ENCODE measurements at regions not wholly inside any gene's neighbourhood (a gene's known extent, or its start where the extent isn't known, plus 50 kb on each side); places are given as distances from the start of the nearest gene placed in this dataset.
"Not testable (repeated sequence)": the region's sequence is repeated elsewhere in the genome, so short reads cannot be mapped to it uniquely, and the experiment has no call there.

- DNase-seq (ENCODE audit: low spot score), result no peak
Observed at GRCh38 chr5:142542078-142542477, 143.8 kb downstream of the FGF1 start.

- no peak for DNase-seq (ENCODE audit: low spot score)
Observed at GRCh38 chr5:142540922-142541422, 144.9 kb downstream of the FGF1 start.

DNA sequence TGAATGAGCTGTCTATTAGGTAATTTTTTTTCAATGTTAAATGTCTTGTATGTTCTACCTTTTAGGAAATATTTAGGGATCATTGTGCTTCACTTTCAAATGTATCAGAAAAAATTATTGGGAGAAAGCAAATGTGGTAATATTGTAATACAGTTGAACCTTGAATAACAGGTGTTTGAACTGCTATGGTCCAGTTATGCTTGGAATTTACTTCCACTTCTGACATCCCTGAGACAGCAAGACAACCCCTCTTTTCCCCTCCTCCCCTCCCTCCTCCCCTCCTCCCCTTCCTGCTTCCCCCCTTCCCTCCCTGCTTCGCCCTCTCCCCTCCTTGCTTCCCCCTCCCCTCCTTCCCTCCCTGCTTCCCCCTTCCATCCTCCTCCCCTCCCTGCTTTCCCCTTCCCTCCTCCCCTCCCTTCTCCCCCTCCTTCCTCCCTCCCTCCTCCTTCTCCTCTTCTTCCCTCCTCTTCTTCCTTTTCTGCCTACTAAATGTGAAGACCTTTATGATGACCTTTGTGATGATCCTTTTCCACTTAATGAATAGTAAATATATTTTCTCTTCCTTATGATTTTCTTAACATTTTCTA is 146.6 kb downstream of the FGF1 start:
- DNase-seq (ENCODE audit: low spot score), result no peak

GRCh38 chr5:142537938-142538337 is 148.0 kb downstream of the FGF1 start:
- DNase-seq (ENCODE audit: low spot score), result no peak

DNA sequence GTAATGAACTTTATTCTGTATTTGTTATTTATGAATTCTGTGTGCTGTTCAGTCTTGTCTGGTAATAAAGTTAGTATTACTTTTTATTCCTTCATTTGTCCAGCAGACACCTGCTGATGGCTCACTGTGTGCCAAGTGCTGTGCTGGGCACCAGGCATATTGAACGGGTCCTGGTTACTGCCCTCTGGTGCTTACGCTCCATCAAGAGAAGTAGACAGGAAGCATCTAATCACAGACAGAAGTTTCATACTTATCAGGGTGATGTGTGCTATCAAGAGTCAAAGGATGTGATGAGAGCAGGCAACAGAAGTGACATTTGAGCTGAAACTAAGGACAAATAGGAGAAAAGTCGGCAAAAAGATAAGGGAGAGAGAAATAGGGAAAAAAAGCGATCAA is 153.1 kb downstream of the FGF1 start:
- no peak for DNase-seq (ENCODE audit: low spot score)

DNA sequence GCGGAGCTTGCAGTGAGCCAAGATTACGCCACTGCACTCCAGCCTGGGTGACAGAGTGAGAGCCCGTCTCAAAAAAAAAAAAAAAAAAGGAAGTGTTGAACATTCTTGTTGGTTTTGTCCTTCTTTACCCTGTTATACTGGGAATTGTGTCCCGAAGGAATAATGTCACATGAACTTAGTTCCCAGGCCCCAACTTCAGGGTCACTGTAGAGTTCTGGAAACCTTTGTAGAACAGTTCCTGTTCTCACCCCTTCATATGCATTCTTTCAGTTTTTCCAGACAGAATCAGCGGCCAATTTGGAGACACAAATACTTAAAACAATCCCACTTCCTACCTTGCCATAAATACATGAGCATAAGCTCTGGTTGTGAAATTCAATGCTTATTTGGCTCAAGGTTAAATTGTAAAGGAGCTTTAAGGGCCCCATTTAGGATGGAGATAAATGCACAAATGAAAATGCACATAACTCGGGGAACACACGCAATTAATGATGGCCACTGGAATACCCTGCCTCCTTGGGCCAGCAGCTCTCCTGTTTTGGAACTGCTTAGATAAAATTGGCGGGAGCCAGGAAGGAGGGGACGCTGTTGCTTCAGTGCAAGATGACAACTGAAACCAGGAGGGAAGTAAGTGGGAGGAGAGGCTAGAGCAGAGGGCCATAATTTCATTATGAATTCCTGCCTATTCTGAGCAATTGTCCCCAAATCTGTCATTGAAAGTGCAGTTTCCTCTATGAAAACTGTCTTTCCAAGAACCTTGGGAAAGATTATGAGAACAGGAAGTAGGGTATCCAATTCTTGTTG is 153.7 kb downstream of the FGF1 start:
- DNase-seq (ENCODE audit: low spot score), result no peak

DNA sequence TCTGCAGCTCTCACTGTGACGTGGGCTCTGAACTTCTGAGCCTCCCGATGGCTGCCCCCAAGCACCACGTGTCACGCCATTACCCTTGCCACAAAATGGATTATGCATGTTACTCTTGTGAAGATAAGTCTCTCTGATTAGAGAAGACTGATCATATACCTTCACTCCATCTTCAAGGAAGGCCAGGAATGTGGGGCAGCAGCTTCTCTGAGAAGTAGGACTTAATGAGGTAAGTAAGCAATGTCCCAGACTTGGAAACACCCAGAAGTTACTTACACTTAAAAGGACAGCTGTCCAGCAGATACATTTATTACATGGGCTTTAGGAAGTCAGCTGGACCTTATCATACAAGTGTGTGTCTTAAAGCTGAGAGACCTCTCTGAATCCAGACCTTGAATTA is 155.0 kb downstream of the FGF1 start:
- no peak for DNase-seq (ENCODE audit: low spot score)

GRCh38 chr5:142529626-142530278 is 156.1 kb downstream of the FGF1 start:
- no peak for DNase-seq (ENCODE audit: low spot score)

DNA sequence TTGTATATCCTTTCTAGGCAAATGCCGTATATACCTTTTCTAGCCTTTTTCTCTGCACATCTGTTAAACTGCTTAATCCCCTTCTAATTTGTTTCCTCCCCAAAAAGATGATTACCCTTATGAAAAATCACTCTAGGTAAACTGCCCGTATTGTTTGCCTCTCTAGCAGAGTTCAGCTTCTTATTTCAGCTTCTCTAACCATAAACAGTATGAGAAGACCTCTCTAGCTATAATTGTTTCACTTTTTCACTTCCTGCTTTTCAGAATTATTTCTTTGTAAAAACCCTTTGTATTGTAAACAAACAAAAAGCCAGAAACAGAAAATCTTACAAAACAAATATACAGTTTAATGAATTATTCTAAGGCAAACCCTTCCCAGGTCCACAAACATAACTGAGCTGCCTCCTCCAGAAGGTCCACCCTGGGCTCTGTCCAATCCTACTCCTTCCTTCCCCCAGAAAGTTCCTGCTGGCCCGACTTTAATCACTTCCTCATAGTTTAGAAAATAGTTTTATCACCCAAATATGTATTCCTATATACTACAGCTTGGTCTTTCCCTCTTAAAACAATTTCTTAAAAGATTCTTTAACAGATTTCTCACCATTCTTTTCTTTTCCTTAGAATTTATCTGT is 158.1 kb downstream of the FGF1 start:
- no peak for DNase-seq (ENCODE audit: low spot score)

- no peak for DNase-seq (ENCODE audit: low spot score)
Observed at GRCh38 chr5:142527234-142527633, 158.7 kb downstream of the FGF1 start.

DNA sequence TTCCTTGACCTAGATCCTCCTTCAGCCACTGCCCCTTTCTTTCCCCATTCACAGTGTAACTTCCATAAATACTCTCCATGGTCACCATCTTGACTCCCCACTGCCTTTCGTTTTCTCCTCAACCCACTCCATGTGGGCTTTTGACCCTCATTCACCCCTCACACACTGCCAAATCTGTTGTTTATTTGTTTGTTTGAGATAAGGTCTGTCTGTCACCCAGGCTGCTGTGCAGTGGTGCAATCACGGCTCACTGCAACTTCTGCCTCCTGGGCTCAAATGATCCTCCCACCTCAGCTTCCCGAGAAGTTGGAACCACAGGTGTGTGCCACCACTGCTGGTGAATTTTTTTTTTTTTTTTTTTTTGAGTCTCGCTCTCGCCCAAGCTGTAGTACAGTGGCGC is 162.9 kb downstream of the FGF1 start:
- no peak for DNase-seq (ENCODE audit: low spot score)

GRCh38 chr5:142521706-142522105 is 164.2 kb downstream of the FGF1 start:
- no peak for DNase-seq (ENCODE audit: low spot score)

GRCh38 chr5:142520885-142521284 is 165.0 kb downstream of the FGF1 start:
- no peak for DNase-seq (ENCODE audit: low spot score)

DNA sequence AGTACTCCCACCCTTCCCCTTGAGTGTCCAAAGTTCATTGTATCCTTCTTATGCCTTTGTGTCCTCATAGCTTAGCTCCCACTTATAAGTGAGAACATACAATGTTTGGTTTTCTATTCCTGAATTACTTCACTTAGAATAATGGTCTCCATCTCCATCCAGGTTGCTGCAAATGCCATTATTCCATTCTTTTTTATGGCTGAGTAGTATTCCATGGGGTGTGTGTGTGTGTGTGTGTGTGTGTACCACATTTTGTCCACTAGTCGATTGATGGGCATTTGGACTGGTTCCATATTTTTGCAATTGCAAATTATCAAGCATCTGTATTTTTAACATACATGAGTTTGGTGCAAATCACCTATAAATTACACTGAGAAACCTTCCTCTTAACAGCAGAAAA is 166.0 kb downstream of the FGF1 start:
- DNase-seq (ENCODE audit: low spot score), result not testable (repeated sequence)

DNA sequence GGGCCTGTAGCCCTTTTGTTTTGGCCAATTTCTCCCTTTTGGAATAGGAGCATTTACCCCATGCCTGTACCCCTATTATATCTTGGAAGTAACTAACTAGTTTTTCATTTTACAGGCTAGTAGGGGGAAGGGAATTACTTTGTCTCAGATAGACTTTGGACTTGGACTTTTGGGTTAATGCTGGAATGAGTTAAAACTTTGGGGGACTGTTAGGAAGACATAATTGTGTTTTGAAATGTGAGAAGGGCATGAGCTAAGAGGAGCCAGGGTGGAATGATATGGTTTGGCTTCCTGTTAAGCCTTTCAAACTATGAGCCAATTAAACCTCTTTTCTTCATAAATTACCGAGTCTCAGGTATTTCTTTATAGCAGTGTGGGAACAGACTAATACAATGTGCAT is 168.1 kb downstream of the FGF1 start:
- DNase-seq (ENCODE audit: low spot score), result no peak

- no peak for DNase-seq (ENCODE audit: low spot score)
Observed at GRCh38 chr5:142516732-142517131, 169.2 kb downstream of the FGF1 start.

DNA sequence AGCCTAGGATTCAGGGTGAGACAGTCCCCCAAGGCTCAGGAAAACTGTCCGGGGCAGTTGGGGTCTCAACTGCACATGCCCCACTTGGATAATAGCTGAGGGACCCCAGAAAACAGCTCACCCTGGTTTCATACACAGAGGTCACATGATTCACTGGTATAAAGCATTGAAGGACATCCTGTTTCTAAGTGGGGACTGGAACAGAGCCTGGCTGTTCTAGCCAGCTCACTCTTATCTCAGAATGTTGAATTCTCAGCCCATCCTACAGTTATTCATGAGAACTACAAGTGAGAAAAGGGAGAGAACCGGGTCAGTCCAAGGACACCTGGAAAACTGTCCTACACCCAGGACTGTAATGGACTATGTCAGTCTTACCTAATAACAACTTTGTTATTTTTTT is 170.9 kb downstream of the FGF1 start:
- no peak for DNase-seq (ENCODE audit: low spot score)

DNA sequence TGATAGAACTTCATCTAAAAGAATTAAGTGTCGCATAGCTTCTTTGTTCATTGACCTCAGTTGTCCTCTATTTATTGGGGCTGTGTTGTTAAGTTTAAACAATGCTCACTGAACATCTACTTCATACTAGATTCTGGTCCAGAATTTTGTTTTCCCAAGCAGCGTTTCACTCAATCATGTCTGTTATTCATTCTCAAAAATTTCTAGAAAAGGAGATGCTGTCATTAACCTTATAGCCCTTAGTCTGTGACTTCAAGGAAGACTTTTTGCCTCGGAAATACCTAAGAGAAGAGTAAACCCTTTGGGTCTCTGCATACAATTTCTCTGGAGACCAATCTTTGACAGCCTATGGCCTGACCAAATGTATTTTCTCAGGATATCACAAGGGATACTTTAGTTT is 171.7 kb downstream of the FGF1 start:
- DNase-seq (ENCODE audit: low spot score), result no peak

DNA sequence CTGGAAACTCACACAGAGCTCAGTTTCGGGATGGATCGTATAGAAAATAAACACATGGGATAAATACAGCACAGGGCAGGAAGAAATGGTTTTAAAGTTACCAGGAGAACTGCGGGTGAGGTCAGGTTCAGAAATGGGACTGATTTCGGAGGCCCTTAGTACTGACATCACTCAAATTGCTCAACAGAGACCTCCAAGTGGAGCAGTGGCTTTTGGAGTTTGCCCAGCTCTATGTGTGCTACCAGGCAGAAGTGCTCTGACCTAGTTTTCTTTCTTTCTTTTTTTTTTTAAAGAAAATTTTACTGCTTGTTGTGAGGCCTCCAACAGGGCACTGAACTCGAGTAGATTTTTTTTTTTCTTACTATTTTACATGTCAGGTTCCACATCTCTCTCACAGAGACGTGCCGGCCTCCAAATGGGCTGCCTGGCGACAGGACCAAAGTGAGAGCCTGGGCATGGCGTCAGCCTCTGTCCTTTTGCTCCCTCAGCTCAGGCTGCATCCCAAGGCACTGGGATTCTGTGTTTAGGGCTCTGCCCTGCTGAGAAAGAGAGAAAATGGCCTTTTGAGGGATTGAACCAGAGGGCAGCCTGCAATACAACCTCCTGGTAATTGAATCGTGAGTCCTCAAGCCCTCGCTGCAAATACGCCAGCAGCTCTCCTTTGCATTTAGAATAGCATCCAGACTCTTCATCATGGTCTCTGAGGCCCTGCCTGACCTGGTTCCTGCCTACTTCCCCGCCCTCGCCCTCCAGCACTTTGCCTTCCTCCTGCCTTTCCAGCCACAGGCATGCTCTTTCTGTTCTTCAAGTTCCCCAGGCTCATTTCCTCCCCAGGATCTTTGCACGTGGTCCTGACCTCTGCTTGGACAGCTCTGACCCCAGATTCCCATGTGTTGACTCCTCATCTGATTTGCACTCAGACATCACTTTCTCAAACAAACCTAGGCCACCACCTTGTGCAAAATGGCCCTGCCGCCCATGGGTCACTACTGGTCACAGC is 173.5 kb downstream of the FGF1 start:
- no peak for DNase-seq (ENCODE audit: low spot score)

DNA sequence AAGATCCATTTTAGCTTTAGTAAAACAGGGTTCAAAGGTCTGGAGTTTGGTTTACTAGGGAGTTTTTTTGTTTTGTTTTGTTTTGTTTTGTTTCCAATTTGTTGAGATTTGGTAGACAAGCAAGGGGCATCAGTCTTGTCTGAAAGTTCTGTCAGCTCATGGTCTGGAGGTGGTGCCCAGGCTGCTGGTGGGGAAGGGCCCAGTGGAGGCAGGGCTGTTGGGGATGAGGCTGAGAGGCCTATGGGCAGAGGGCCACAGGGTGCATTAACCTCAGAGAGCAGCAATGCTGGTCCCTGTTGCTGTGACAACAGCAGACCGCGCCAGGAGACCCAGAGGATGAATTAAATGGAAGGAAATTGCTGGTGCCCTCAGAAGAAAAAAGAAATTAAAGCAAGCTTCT is 174.5 kb downstream of the FGF1 start:
- no peak for DNase-seq (ENCODE audit: low spot score)

DNA sequence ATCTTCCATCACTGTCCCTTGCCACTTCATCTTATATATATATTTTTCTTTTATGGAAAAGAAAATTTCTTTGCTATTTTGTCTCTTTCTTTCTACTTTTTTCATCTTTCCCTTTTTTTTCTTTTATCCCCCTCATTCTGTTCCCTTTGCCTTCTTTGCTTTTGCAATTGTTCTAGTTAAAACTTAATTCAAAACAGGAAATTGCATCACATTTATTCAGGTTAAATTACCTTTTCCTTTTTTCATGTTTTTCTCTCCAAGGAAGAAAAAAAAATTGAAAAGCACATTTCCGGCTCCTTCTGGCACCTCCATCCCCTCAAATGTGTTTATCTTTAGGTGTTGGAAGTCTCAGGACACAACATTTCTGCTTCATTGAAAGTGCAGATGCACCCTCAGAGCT is 176.9 kb downstream of the FGF1 start:
- DNase-seq (ENCODE audit: low spot score), result no peak

- DNase-seq (ENCODE audit: low spot score), result peak; percentile 37
Observed at GRCh38 chr5:142508591-142508990, 177.3 kb downstream of the FGF1 start.

All from iPS-NIHi11 (cell line).